Panc1 (cell line): ENCODE measurements at regions not wholly inside any gene's neighbourhood (a gene's known extent, or its start where the extent isn't known, plus 50 kb on each side); places are given as distances from the start of the nearest gene placed in this dataset.

Source experiments
- POLR2AphosphoS5 ChIP-seq: IDR thresholded peaks from 2 replicates; pipeline ENCODE4 v1.6.1; 2012; ENCODE audit warnings: mild to moderate bottlenecking, low read depth, low read length, moderate library complexity
- SIN3A ChIP-seq: IDR thresholded peaks from 2 replicates; pipeline ENCODE4 v1.6.1; 2012; ENCODE audit warnings: low read depth, mild to moderate bottlenecking, low read length, moderate library complexity, borderline replicate concordance; ENCODE audit not compliant: insufficient read depth
- TCF7L2 ChIP-seq: IDR thresholded peaks from 2 replicates; pipeline ENCODE4 v1.6.1; 2011; ENCODE audit warnings: mild to moderate bottlenecking, low read depth, low read length, inconsistent platforms
- TF ChIP-seq, protein P1 (sequence below): fragments of 450-650 bp; IDR thresholded peaks from 2 replicates; pipeline ENCODE4 v1.5.1; 2017; ENCODE audit warnings: mild to moderate bottlenecking
- TF ChIP-seq, protein P2 (sequence below), 2 experiments: IDR thresholded peaks; 2 replicates each; pipeline ENCODE4 v1.6.1; 2011 to 2012; ENCODE audit warnings: low read depth in 2 of 2, control low read depth in 1 of 2, low read length in 1 of 2, mild to moderate bottlenecking in 1 of 2, moderate library complexity in 1 of 2; ENCODE audit not compliant: insufficient read depth in 1 of 2

DNA sequence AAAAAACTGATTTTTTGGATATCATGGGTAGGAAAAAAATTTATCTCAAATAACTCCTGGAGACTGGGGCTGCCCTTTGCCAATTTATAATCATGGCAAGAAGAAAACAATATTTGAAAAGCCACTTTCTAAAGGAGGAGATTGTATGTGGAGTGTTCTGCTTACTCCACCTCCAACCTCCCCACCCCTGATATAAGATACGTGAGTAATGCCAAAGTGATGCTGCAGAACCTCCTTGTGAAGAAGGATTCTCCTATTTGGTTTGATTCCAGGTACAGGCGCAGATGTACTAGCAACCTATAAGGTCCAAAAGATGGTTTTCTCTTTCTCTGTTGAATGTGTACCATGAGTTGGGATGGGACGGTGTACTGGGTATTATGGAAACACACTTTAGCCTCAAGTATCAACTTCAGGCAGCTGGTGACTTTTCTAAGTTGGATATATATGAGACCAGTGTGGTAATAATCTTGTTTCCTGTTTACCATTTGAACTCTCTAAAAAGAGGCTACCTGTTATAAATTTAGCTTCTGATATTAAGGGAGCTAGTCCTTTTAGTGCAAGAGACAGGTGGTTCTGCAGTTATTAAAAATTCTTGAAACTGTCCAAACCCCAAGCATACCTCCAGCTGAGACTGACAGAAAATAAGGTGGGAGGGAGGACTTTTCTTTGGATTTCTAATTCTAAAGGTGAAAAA, 724.0 kb upstream of the MIR17HG start:
- TF ChIP-seq POLR2AphosphoS5 (no peak), SIN3A (no peak), TCF7L2 (no peak)
- TF ChIP-seq, protein P1, sequence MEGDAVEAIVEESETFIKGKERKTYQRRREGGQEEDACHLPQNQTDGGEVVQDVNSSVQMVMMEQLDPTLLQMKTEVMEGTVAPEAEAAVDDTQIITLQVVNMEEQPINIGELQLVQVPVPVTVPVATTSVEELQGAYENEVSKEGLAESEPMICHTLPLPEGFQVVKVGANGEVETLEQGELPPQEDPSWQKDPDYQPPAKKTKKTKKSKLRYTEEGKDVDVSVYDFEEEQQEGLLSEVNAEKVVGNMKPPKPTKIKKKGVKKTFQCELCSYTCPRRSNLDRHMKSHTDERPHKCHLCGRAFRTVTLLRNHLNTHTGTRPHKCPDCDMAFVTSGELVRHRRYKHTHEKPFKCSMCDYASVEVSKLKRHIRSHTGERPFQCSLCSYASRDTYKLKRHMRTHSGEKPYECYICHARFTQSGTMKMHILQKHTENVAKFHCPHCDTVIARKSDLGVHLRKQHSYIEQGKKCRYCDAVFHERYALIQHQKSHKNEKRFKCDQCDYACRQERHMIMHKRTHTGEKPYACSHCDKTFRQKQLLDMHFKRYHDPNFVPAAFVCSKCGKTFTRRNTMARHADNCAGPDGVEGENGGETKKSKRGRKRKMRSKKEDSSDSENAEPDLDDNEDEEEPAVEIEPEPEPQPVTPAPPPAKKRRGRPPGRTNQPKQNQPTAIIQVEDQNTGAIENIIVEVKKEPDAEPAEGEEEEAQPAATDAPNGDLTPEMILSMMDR = no peak
- TF ChIP-seq, protein P2, sequence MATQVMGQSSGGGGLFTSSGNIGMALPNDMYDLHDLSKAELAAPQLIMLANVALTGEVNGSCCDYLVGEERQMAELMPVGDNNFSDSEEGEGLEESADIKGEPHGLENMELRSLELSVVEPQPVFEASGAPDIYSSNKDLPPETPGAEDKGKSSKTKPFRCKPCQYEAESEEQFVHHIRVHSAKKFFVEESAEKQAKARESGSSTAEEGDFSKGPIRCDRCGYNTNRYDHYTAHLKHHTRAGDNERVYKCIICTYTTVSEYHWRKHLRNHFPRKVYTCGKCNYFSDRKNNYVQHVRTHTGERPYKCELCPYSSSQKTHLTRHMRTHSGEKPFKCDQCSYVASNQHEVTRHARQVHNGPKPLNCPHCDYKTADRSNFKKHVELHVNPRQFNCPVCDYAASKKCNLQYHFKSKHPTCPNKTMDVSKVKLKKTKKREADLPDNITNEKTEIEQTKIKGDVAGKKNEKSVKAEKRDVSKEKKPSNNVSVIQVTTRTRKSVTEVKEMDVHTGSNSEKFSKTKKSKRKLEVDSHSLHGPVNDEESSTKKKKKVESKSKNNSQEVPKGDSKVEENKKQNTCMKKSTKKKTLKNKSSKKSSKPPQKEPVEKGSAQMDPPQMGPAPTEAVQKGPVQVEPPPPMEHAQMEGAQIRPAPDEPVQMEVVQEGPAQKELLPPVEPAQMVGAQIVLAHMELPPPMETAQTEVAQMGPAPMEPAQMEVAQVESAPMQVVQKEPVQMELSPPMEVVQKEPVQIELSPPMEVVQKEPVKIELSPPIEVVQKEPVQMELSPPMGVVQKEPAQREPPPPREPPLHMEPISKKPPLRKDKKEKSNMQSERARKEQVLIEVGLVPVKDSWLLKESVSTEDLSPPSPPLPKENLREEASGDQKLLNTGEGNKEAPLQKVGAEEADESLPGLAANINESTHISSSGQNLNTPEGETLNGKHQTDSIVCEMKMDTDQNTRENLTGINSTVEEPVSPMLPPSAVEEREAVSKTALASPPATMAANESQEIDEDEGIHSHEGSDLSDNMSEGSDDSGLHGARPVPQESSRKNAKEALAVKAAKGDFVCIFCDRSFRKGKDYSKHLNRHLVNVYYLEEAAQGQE (IDR thresholded peaks at IDR 0.05; ENCODE audit: insufficient read depth in 1 of 2, low read depth in 2 of 2, low read length in 1 of 2) = no peak
